ENCODE measurements at regions not wholly inside any gene's neighbourhood (a gene's known extent, or its start where the extent isn't known, plus 50 kb on each side); places are given as distances from the start of the nearest gene placed in this dataset.

DNA sequence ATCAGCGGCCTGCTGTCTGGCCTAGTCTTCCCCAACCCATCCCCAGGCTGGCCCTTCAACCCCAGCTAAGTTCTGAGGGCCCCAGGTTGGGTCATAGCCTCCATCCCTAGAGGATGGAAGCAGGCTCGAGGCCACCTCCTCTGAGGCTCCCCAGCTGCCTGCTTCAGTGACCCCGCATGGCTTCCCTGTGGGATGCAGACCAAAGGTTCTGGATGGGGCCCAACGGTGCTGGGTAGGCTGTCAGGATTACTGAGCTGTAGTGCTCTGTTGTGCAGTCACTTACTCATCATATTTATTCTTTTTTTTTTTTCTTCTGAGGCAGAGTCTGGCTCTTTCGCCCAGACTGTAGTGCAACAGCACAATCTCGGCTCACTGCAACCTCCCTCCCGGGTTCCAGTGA is 92.0 kb downstream of the IRF2BPL start:
- Histone ChIP-seq H3K4me2 (peak overlapping the region; percentile 12; the same call in 2 of the 3 replicates), H3K27ac (peak overlapping the region in 1 of 2 experiments; percentile 65; a peak in 3 of 6 replicates), H3K4me1 (peaks cover 32% of the 10 kb centered on the region), H3K9me3 (no peaks in the 10 kb centered on the region), H3K4me3 (no peak overlapping the region)
- no peak for TF ChIP-seq BHLHE40 (IDR thresholded peaks at IDR 0.05; ENCODE audit: low read depth, low read length)
- no peak for TF ChIP-seq JUNB (IDR thresholded peaks at IDR 0.05)
- TF ChIP-seq, protein P1, sequence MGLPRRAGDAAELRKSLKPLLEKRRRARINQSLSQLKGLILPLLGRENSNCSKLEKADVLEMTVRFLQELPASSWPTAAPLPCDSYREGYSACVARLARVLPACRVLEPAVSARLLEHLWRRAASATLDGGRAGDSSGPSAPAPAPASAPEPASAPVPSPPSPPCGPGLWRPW (IDR thresholded peaks at IDR 0.05): no peak
- TF ChIP-seq FOXS1 (CRISPR knock-in tag; IDR thresholded peaks at IDR 0.05): no peak
- no peak for TF ChIP-seq RAD21 (conservative IDR thresholded peaks at IDR 0.05 in 1 of 2, IDR thresholded peaks at IDR 0.05 in 1 of 2)
- no peak for TF ChIP-seq KDM5A (IDR thresholded peaks at IDR 0.05)
- no peak for TF ChIP-seq JUN (IDR thresholded peaks at IDR 0.05)
- no peak for TF ChIP-seq MYC (IDR thresholded peaks at IDR 0.05; ENCODE audit: borderline replicate concordance, low read length)
- no peak for TF ChIP-seq TP53 (CRISPR knock-in tag; IDR thresholded peaks at IDR 0.05)
- no peak for TF ChIP-seq HOXA7 (CRISPR knock-in tag; IDR thresholded peaks at IDR 0.05)
- no peak for TF ChIP-seq CEBPB (IDR thresholded peaks at IDR 0.05)
- no peak for TF ChIP-seq MAZ (IDR thresholded peaks at IDR 0.05; ENCODE audit: borderline replicate concordance, low read depth, low read length)
- TF ChIP-seq ZC3H11A (IDR thresholded peaks at IDR 0.05): no peak
- no peak for TF ChIP-seq KDM1A (IDR thresholded peaks at IDR 0.05; ENCODE audit: low read depth)
- DNase-seq (ENCODE audit: low read depth in 1 of 2, low spot score in 1 of 2) (no peak), FAIRE-seq (no peak), ATAC-seq (peak in 1 of 2 experiments; percentile 39; a peak in 3 of 6 replicates)
- ChIA-PET POLR2A (interaction anchor here (0.7 kb wide), 1 partner anchor 17 kb away, joined by 3 read pairs; no protein-coding TSS in a partner anchor), CTCF (interaction anchor here (1.1 to 39.5 kb wide), 4 partner anchors 19 to 133 kb away, joined by 5 to 678 read pairs (median 19); no protein-coding TSS in a partner anchor)
- 70% methylated on average over 6 of the region's 7 CpGs for WGBS (ENCODE audit: missing lambda C conversion rate)

DNA sequence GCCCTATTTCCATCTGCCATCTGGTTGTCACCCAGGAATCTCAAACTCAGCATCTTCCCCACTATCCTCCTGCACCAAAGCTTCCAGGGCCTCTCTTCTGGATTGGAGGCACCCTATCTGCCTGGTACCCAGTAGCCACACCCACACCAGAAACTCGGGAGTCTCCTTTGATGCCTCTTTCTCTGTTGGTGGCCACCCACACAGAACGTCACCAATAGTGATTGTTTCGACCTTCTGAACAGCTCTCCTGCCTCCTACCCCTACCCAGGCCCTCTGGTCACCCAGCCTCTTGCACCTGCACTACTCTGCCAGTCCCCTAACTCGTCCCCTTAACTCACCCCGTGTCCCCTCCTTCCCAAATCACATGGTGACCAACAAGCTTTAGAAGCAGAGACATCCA is 95.0 kb downstream of the IRF2BPL start:
- Histone ChIP-seq H3K4me3 (no peak overlapping the region), H3K27ac (peak overlapping the region in 1 of 2 experiments; percentile 41; a peak in 2 of 6 replicates), H3K4me1 (peaks cover 29% of the 10 kb centered on the region), H3K9me3 (no peaks in the 10 kb centered on the region), H3K4me2 (no peak overlapping the region)
- DNase-seq (ENCODE audit: low read depth in 1 of 2, low spot score in 1 of 2): no peak
- ChIA-PET CTCF (interaction anchor here (1.1 to 39.5 kb wide), 5 partner anchors 14 to 138 kb away, joined by 3 to 678 read pairs (median 5); no protein-coding TSS in a partner anchor), POLR2A (no interaction called here)
- ATAC-seq: no peak
- no peak for FAIRE-seq
- no peak for TF ChIP-seq EHMT2 (IDR thresholded peaks at IDR 0.05; ENCODE audit: low read depth)
- no peak for TF ChIP-seq MAZ (IDR thresholded peaks at IDR 0.05; ENCODE audit: borderline replicate concordance, low read depth, low read length)
- TF ChIP-seq FOXS1 (CRISPR knock-in tag; IDR thresholded peaks at IDR 0.05): no peak
- TF ChIP-seq HEYL (CRISPR knock-in tag; IDR thresholded peaks at IDR 0.05): no peak
- no peak for TF ChIP-seq TP53 (CRISPR knock-in tag; IDR thresholded peaks at IDR 0.05)
- no peak for TF ChIP-seq CHD2 (IDR thresholded peaks at IDR 0.05; ENCODE audit: low read length, partially characterized antibody)
- TF ChIP-seq PHF8 (IDR thresholded peaks at IDR 0.05; ENCODE audit: borderline replicate concordance, low read depth): no peak
- TF ChIP-seq RFX5 (IDR thresholded peaks at IDR 0.05): no peak
- TF ChIP-seq, protein P2, sequence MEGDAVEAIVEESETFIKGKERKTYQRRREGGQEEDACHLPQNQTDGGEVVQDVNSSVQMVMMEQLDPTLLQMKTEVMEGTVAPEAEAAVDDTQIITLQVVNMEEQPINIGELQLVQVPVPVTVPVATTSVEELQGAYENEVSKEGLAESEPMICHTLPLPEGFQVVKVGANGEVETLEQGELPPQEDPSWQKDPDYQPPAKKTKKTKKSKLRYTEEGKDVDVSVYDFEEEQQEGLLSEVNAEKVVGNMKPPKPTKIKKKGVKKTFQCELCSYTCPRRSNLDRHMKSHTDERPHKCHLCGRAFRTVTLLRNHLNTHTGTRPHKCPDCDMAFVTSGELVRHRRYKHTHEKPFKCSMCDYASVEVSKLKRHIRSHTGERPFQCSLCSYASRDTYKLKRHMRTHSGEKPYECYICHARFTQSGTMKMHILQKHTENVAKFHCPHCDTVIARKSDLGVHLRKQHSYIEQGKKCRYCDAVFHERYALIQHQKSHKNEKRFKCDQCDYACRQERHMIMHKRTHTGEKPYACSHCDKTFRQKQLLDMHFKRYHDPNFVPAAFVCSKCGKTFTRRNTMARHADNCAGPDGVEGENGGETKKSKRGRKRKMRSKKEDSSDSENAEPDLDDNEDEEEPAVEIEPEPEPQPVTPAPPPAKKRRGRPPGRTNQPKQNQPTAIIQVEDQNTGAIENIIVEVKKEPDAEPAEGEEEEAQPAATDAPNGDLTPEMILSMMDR (IDR thresholded peaks at IDR 0.05): no peak
- no peak for TF ChIP-seq ZFP36 (IDR thresholded peaks at IDR 0.05; ENCODE audit: borderline replicate concordance, partially characterized antibody)
- TF ChIP-seq HDAC2 (IDR thresholded peaks at IDR 0.05): no peak
- no peak for TF ChIP-seq NPAS2 (CRISPR knock-in tag; IDR thresholded peaks at IDR 0.05; ENCODE audit: borderline replicate concordance)
- TF ChIP-seq KDM5A (IDR thresholded peaks at IDR 0.05): no peak
- TF ChIP-seq NR3C1 (IDR thresholded peaks at IDR 0.05): no peak
- TF ChIP-seq, protein P3, sequence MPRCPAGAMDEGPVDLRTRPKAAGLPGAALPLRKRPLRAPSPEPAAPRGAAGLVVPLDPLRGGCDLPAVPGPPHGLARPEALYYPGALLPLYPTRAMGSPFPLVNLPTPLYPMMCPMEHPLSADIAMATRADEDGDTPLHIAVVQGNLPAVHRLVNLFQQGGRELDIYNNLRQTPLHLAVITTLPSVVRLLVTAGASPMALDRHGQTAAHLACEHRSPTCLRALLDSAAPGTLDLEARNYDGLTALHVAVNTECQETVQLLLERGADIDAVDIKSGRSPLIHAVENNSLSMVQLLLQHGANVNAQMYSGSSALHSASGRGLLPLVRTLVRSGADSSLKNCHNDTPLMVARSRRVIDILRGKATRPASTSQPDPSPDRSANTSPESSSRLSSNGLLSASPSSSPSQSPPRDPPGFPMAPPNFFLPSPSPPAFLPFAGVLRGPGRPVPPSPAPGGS (IDR thresholded peaks at IDR 0.05): no peak
- no peak for TF ChIP-seq TFCP2L1 (CRISPR knock-in tag; IDR thresholded peaks at IDR 0.05)
- TF ChIP-seq CHD4 (IDR thresholded peaks at IDR 0.05; ENCODE audit: borderline replicate concordance): no peak
- TF ChIP-seq CBX8 (IDR thresholded peaks at IDR 0.05): no peak
- WGBS (ENCODE audit: missing lambda C conversion rate): 74% methylated on average over 5 of the region's 5 CpGs
